Astrocyte (in vitro differentiated cells and primary cell): ENCODE measurements at regions not wholly inside any gene's neighbourhood (a gene's known extent, or its start where the extent isn't known, plus 50 kb on each side); places are given as distances from the start of the nearest gene placed in this dataset.

Experiments used
- DNase-seq: peaks from one replicate; pipeline ENCODE4 v3.0.0-alpha.2; 2010; ENCODE audit warnings: low read depth
- FAIRE-seq: peaks from 2 replicates; lab custom pipeline; 2011; peaks lifted over from hg19 to GRCh38; lab: Jason Lieb, UNC
- H2AFZ ChIP-seq: 2 replicates; pipeline ENCODE4 v1.6.0; 2012; ENCODE audit warnings: low read depth, low read length, inconsistent platforms
- H3K27ac ChIP-seq: 2 replicates; pipeline ENCODE4 v1.5.1; 2011; ENCODE audit warnings: low read depth, low read length, inconsistent platforms
- H3K27me3 ChIP-seq: 2 replicates; pipeline ENCODE4 v1.6.0; 2011; ENCODE audit warnings: low read length, inconsistent platforms; ENCODE audit not compliant: insufficient read depth
- H3K36me3 ChIP-seq: 2 replicates; pipeline ENCODE4 v1.5.1; 2011; ENCODE audit warnings: low read length, inconsistent platforms; ENCODE audit not compliant: insufficient read depth
- H3K4me1 ChIP-seq: 2 replicates; pipeline ENCODE4 v1.5.1; 2011; ENCODE audit warnings: low read length, inconsistent platforms; ENCODE audit not compliant: insufficient read depth
- H3K4me2 ChIP-seq: 2 replicates; pipeline ENCODE4 v1.6.0; 2012; ENCODE audit warnings: low read length, inconsistent platforms
- H3K4me3 ChIP-seq: 2 replicates; pipeline ENCODE4 v1.5.1; 2011; ENCODE audit warnings: low read depth, mild to moderate bottlenecking, low read length, inconsistent platforms; ENCODE audit not compliant: insufficient read depth
- H3K79me2 ChIP-seq: 2 replicates; pipeline ENCODE4 v1.6.0; 2012; ENCODE audit warnings: mild to moderate bottlenecking, low read length, inconsistent platforms; ENCODE audit not compliant: insufficient read depth
- H3K9ac ChIP-seq: 2 replicates; pipeline ENCODE4 v1.6.0; 2012; ENCODE audit warnings: mild to moderate bottlenecking, low read length, inconsistent platforms
- H3K9me3 ChIP-seq: 2 replicates; pipeline ENCODE4 v1.5.1; 2012; ENCODE audit warnings: low read depth, mild to moderate bottlenecking, low read length, inconsistent platforms; ENCODE audit not compliant: insufficient read depth
- H4K20me1 ChIP-seq: 2 replicates; pipeline ENCODE4 v1.6.0; 2012; ENCODE audit warnings: low read length, inconsistent platforms; ENCODE audit not compliant: insufficient read depth
- H3K27ac Mint-ChIP-seq: one replicate; pipeline ENCODE4 v1.8.0; 2021; ENCODE audit warnings: mild to moderate bottlenecking, mixed read lengths; ENCODE audit not compliant: unreplicated experiment
- H3K27me3 Mint-ChIP-seq: one replicate; pipeline ENCODE4 v1.8.0; 2021; ENCODE audit warnings: low read depth, mixed read lengths; ENCODE audit not compliant: unreplicated experiment
- H3K36me3 Mint-ChIP-seq: one replicate; pipeline ENCODE4 v1.8.0; 2021; ENCODE audit warnings: low read depth, mixed read lengths; ENCODE audit not compliant: unreplicated experiment
- H3K4me1 Mint-ChIP-seq: one replicate; pipeline ENCODE4 v1.8.0; 2021; ENCODE audit warnings: low read depth, mixed read lengths; ENCODE audit not compliant: unreplicated experiment
- H3K4me3 Mint-ChIP-seq: one replicate; pipeline ENCODE4 v1.8.0; 2021; ENCODE audit warnings: mild to moderate bottlenecking, moderate library complexity, mixed read lengths; ENCODE audit not compliant: unreplicated experiment
- H3K9me3 Mint-ChIP-seq: one replicate; pipeline ENCODE4 v1.8.0; 2021; ENCODE audit warnings: mild to moderate bottlenecking, mixed read lengths; ENCODE audit not compliant: unreplicated experiment
- CTCF ChIP-seq: IDR thresholded peaks from 2 replicates; pipeline ENCODE4 v1.5.1; 2011; ENCODE audit warnings: low read depth, mild to moderate bottlenecking, inconsistent platforms, low read length, moderate library complexity; ENCODE audit not compliant: insufficient read depth
- EZH2 ChIP-seq: IDR thresholded peaks from 2 replicates; pipeline ENCODE4 v1.6.1; 2012; ENCODE audit warnings: mild to moderate bottlenecking, low read length, inconsistent platforms; ENCODE audit not compliant: insufficient read depth

DNA sequence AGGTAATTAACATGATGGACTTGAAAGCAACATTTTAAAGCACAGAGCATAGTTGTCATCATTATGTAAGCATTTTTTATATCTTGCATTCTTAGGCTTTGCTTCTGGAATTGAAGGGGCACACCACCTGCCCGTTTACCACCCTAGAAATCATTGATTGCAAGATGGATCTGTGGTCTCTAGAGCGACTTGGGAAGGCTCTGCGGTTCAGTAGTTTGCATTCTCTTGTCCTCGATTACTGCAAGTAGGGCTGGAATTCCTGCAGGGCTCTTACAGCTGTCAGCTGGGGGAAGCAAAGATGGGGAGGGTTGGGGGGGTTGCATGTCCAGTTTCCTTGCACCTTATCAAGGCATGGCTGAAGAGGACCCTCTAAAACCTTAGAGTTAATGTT lies 56.7 kb upstream of the RNF7 start:
- H3K9me3 ChIP-seq: no peaks in the 10 kb centered on the region
- Mint-ChIP-seq H3K4me1 (peaks cover 12% of the 10 kb centered on the region), H3K9me3 (no peaks in the 10 kb centered on the region), H3K36me3 (no peaks in the 10 kb centered on the region), H3K27ac (no peak overlapping the region), H3K4me3 (no peak overlapping the region), H3K27me3 (no peaks in the 10 kb centered on the region)
- H3K4me3 ChIP-seq: no peak overlapping the region
- peak overlapping the region; percentile 43 for H3K4me2 ChIP-seq
- no peaks in the 10 kb centered on the region for H3K79me2 ChIP-seq
- H4K20me1 ChIP-seq: no peaks in the 10 kb centered on the region
- FAIRE-seq: no peak
- peaks cover 16% of the 10 kb centered on the region for H3K4me1 ChIP-seq
- no peak overlapping the region for H3K27ac ChIP-seq
- no peak for DNase-seq
- H3K27me3 ChIP-seq: no peaks in the 10 kb centered on the region
- H2AFZ ChIP-seq: no peak overlapping the region
- no peak overlapping the region for H3K9ac ChIP-seq
- no peaks in the 10 kb centered on the region for H3K36me3 ChIP-seq
- TF ChIP-seq CTCF (no peak), EZH2 (no peak)

- no peaks in the 10 kb centered on the region for H3K9me3 Mint-ChIP-seq
- no peak for FAIRE-seq
These were observed 56.1 kb upstream of the RNF7 start for GRCh38 chr3:141682007-141682406.

More at GRCh38 chr3:141682007-141682406, 56.1 kb upstream of the RNF7 start:
- H3K4me1 Mint-ChIP-seq: peaks cover 12% of the 10 kb centered on the region
- no peak overlapping the region for H3K4me2 ChIP-seq
- no peak for TF ChIP-seq CTCF
- no peak for TF ChIP-seq EZH2
- H3K27me3 ChIP-seq: no peaks in the 10 kb centered on the region
- no peak overlapping the region for H3K4me3 ChIP-seq
- H3K27me3 Mint-ChIP-seq: no peaks in the 10 kb centered on the region
- no peaks in the 10 kb centered on the region for H3K36me3 Mint-ChIP-seq
- no peak overlapping the region for H3K9ac ChIP-seq
- no peaks in the 10 kb centered on the region for H3K36me3 ChIP-seq
- peak overlapping the region; percentile 9 for H3K27ac Mint-ChIP-seq
- no peaks in the 10 kb centered on the region for H4K20me1 ChIP-seq
- no peak overlapping the region for H3K27ac ChIP-seq
- H2AFZ ChIP-seq: no peak overlapping the region
- no peaks in the 10 kb centered on the region for H3K79me2 ChIP-seq
- H3K4me1 ChIP-seq: peaks cover 16% of the 10 kb centered on the region
- H3K9me3 ChIP-seq: no peaks in the 10 kb centered on the region
- no peak for DNase-seq
- H3K4me3 Mint-ChIP-seq: no peak overlapping the region
